GM10248 (cell line): ENCODE measurements at regions not wholly inside any gene's neighbourhood (a gene's known extent, or its start where the extent isn't known, plus 50 kb on each side); places are given as distances from the start of the nearest gene placed in this dataset.

Experiments used
- CTCF ChIA-PET: fragments of 300-600 bp; sonication (Branson Sonifier 250); formaldehyde crosslinking; extraction: SDS; loops from one replicate; lab custom pipeline; 2021; ENCODE audit warnings: antibody characterized with exemption; lab: Yijun Ruan, JAX
- POLR2A ChIA-PET: fragments of 350-650 bp; sonication (Branson Sonifier 250); formaldehyde crosslinking; extraction: SDS; loops from one replicate; lab custom pipeline; 2020; ENCODE audit warnings: antibody characterized with exemption; lab: Yijun Ruan, JAX
- DNase-seq: peaks from one replicate; pipeline ENCODE4 v3.0.0; 2012; ENCODE audit errors: extremely low spot score
- CTCF ChIP-seq: IDR thresholded peaks from 2 replicates; pipeline ENCODE4 v1.5.1; 2012; ENCODE audit warnings: mild to moderate bottlenecking, low read depth; ENCODE audit errors: extremely low read depth, missing control alignments, control extremely low read depth

- POLR2A ChIA-PET: no interaction called here
Observed at GRCh38 chr21:41582298-41582840, 74.4 kb upstream of the TMPRSS2 start.

GRCh38 chr21:41581592-41582228, 73.8 kb upstream of the TMPRSS2 start:
- no peak for DNase-seq
- TF ChIP-seq CTCF: no peak
- ChIA-PET CTCF (no interaction called here), POLR2A (no interaction called here)

More at GRCh38 chr21:41582298-41582840, 74.4 kb upstream of the TMPRSS2 start:
- CTCF ChIA-PET: no interaction called here
- no peak for TF ChIP-seq CTCF
- DNase-seq: no peak

GRCh38 chr21:41580758-41581554, 73.0 kb upstream of the TMPRSS2 start:
- ChIA-PET CTCF (no interaction called here), POLR2A (no interaction called here)
- DNase-seq: no peak
- no peak for TF ChIP-seq CTCF

DNA sequence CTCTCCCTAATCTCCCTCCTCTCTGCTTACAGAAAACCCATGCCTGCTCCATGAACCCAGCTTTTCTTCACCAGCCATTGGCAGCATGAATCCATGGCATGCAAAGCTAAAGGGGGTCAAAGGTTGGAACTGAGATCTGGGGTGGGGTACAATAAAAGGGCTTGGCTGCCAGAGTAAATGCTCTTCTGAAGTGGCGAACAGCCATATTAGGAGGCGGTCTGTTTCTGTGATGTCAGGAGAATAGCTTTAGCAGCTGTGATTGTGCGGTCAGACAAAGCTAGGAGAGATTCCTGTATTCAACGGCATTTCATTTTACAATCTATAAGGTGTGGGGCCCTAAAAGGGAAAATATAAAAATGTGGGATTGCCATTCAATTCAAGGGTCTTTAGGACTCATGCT, 71.7 kb upstream of the TMPRSS2 start:
- no peak for TF ChIP-seq CTCF
- ChIA-PET CTCF (no interaction called here), POLR2A (no interaction called here)
- DNase-seq: no peak

GRCh38 chr21:41578716-41579115, 70.8 kb upstream of the TMPRSS2 start:
- ChIA-PET CTCF (no interaction called here), POLR2A (no interaction called here)
- no peak for TF ChIP-seq CTCF
- DNase-seq: no peak

DNA sequence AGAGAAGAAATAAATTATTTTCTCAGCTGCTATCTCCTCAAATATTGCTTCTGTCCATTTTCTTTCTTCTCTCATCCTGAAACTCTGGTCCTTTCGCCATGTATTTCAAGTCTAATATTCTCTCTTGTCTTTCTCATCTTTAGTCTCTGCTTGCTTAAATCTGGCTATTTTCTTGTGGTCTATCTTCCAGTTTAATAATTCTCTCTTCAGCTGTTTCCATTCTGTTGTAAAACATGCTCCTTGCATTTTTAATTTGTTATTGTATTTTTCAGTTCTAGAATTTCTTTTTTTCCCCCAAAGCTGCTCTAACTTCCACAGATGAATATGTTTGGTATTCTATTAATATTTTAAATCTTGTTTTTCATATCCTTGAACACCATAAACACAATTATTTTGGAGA, 70.1 kb upstream of the TMPRSS2 start:
- ChIA-PET CTCF (no interaction called here), POLR2A (no interaction called here)
- no peak for DNase-seq
- no peak for TF ChIP-seq CTCF
